ENCODE measurements at regions not wholly inside any gene's neighbourhood (a gene's known extent, or its start where the extent isn't known, plus 50 kb on each side); places are given as distances from the start of the nearest gene placed in this dataset.

DNA sequence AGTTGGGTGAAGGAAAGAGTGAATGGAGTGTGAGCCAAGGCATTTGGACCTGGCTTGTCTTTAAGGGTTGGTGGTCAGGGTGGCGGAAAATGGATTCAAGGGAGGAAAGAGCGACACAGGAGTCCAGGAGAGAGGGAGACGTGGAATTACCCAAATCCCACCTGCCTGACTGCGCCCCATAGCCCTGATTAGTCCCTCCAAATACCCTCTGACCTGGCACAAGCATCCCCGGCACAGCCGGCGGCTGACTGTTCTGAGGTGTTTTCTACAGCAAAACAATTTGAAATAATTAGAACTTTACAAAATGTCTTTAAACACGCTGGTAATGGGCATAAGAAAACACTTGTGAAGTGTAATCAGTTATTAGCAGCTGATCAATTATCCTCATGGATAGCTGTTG is 175.8 kb downstream of the PHETA1 start:
- no peaks in the 10 kb centered on the region for H3K9me3 ChIP-seq (ENCODE audit: control insufficient read depth, low read length)
- 85% methylated on average over 8 of the region's 8 CpGs for WGBS
- DNase-seq: no peak
- H3K27me3 ChIP-seq (ENCODE audit: control insufficient read depth, insufficient read depth): no peaks in the 10 kb centered on the region
- no peak overlapping the region for H3K27ac ChIP-seq (ENCODE audit: low read length)
- no peak overlapping the region for H3K4me3 ChIP-seq (ENCODE audit: low read length)
- no peaks in the 10 kb centered on the region for H3K4me1 ChIP-seq (ENCODE audit: control insufficient read depth, insufficient read depth, low read length)
- intact Hi-C loops (cut with DNase I): no loop called here
- ATAC-seq: no peak

DNA sequence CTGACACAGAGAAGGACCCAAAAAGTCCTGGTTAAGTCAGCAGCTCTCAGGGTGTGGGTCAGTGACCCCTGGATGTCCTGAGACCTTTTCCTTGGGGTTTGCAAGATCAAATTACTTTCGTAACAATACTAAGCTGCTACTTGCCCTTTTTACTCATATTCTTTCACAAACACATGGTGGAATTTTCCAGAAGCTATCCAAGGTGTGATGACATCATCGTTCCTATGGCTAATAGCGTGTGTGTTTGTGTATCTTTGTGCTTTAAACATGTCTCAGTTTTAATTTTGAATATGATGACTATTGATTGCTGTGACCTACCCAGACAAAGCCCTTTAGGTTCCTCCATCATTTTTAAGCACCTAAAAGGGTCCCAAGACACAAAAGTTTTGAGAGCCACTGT is 176.2 kb downstream of the PHETA1 start:
- Histone ChIP-seq H3K27ac (ENCODE audit: low read length) (no peak overlapping the region), H3K4me1 (ENCODE audit: control insufficient read depth, insufficient read depth, low read length) (no peaks in the 10 kb centered on the region), H3K4me3 (ENCODE audit: low read length) (no peak overlapping the region), H3K27me3 (ENCODE audit: control insufficient read depth, insufficient read depth) (no peaks in the 10 kb centered on the region), H3K9me3 (ENCODE audit: control insufficient read depth, low read length) (no peaks in the 10 kb centered on the region)
- ATAC-seq (no peak), DNase-seq (no peak)
- 76% methylated on average over 3 of the region's 3 CpGs for WGBS
- intact Hi-C loops (cut with DNase I): no loop called here

DNA sequence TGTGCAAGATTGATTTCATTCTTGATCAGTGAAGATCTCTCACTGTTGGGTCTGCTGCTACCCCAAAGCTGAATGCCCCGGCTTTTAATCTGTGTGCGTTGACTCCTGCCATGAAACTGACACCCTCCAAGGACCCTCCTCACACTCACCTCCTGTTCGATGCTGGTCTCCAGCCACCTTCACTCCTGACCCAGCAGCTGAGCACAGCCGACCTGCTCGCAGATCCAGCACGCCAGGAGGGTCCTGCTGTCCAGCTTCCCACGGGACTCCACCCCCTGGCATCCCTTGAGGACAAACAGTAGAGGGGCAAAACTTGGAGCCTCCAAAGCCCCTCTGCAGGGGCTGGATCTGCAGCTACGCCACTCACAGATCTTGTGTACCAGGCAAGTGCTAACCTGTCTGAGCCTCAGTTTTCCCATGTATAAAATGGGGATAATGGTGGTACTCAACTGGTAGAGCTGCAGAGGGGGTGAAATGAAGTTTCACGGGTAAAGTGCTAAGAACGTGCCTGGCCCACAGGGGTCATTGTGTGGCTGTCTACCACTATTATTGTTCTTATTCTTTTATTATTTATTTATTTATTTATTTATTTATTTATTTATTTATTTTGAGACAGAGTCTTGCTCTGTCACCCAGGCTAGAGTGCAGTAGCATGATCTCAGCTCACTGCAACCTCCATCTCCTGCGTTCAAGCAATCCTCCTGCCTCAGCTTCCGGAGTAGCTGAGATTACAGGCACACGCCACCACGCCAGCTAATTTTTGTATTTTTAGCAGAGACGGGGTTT is 178.0 kb downstream of the PHETA1 start:
- no peak for DNase-seq
- intact Hi-C loops (cut with DNase I): no loop called here
- H3K4me3 ChIP-seq (ENCODE audit: low read length): no peak overlapping the region
- no peak for ATAC-seq
- WGBS: 84% methylated on average over 15 of the region's 15 CpGs
- no peaks in the 10 kb centered on the region for H3K9me3 ChIP-seq (ENCODE audit: control insufficient read depth, low read length)
- no peak overlapping the region for H3K27ac ChIP-seq (ENCODE audit: low read length)
- H3K4me1 ChIP-seq (ENCODE audit: control insufficient read depth, insufficient read depth, low read length): no peaks in the 10 kb centered on the region
- H3K27me3 ChIP-seq (ENCODE audit: control insufficient read depth, insufficient read depth): no peaks in the 10 kb centered on the region

DNA sequence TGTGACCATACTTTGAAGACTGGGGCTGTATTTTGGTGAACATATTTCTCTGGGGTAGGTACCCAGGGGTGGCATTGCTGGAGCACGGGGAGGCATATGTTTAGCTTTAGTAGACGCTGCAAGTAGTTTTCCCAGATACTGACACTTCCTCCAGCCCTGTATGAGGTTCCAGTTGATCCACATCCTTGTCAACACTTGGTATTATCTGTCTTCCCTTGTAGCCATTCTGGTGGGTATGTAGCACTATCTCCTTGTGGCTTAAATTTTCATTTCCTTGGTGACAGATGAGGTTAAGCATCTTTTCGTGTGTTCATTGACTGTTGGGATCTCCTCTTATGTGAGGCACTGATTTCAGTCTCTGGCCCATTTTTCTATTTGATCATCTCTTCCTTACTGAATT is 179.1 kb downstream of the PHETA1 start:
- ATAC-seq (no peak), DNase-seq (no peak)
- no peak overlapping the region for H3K27ac ChIP-seq (ENCODE audit: low read length)
- H3K4me3 ChIP-seq (ENCODE audit: low read length): no peak overlapping the region
- H3K27me3 ChIP-seq (ENCODE audit: control insufficient read depth, insufficient read depth): no peaks in the 10 kb centered on the region
- WGBS: 59% methylated on average over 3 of the region's 3 CpGs
- H3K4me1 ChIP-seq (ENCODE audit: control insufficient read depth, insufficient read depth, low read length): no peaks in the 10 kb centered on the region
- intact Hi-C loops (cut with DNase I): no loop called here
- no peaks in the 10 kb centered on the region for H3K9me3 ChIP-seq (ENCODE audit: control insufficient read depth, low read length)

DNA sequence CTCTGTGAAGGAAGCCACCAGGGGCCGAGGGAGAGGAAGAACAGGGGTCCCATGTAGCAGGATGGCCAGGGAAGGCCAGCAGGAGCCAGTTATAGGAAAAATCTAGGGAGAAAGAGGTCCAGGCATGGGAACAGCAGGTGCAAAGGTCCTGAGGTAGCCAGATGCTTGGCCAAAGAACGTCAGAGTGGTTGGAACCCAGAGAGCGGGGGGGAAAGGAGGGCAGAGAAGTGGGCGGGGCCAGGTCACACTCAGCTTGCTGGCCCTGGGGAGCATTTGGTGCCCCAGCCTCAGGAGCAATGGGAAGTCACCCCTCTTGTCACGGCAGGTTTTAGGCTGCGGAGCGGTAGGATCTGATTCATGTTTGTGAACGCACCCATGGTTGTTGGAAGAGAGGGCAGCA is 180.5 kb downstream of the PHETA1 start:
- DNase-seq (no peak), ATAC-seq (no peak)
- no peaks in the 10 kb centered on the region for H3K9me3 ChIP-seq (ENCODE audit: control insufficient read depth, low read length)
- H3K27me3 ChIP-seq (ENCODE audit: control insufficient read depth, insufficient read depth): no peaks in the 10 kb centered on the region
- no peak overlapping the region for H3K4me3 ChIP-seq (ENCODE audit: low read length)
- H3K27ac ChIP-seq (ENCODE audit: low read length): no peak overlapping the region
- intact Hi-C loops (cut with DNase I): no loop called here
- no peaks in the 10 kb centered on the region for H3K4me1 ChIP-seq (ENCODE audit: control insufficient read depth, insufficient read depth, low read length)
- 85% methylated on average over 8 of the region's 8 CpGs for WGBS

DNA sequence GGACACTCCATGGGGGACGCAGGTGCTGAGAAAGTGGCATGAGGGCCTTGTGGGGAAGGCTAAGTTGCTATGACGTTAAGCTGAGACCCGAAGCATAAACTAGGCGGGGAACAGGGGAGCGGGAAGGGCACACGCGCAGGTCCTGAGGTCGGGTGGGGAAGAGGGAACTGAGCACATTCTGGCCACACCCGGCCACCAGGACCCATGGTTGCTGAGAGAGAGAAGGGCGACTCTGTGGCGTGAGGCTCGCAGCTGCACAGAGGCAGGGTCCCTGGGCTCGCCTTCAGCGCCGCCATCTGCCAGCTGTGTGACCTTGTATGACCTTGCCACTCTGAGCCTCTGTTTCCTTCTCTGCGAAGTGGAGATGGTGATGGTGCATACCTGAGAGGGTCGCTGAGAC is 182.5 kb downstream of the PHETA1 start:
- WGBS: 83% methylated on average over 17 of the region's 17 CpGs
- no peak overlapping the region for H3K4me3 ChIP-seq (ENCODE audit: low read length)
- H3K27me3 ChIP-seq (ENCODE audit: control insufficient read depth, insufficient read depth): no peaks in the 10 kb centered on the region
- H3K4me1 ChIP-seq (ENCODE audit: control insufficient read depth, insufficient read depth, low read length): no peaks in the 10 kb centered on the region
- intact Hi-C loops (cut with DNase I): no loop called here
- ATAC-seq (no peak), DNase-seq (no peak)
- H3K9me3 ChIP-seq (ENCODE audit: control insufficient read depth, low read length): no peaks in the 10 kb centered on the region
- no peak overlapping the region for H3K27ac ChIP-seq (ENCODE audit: low read length)

DNA sequence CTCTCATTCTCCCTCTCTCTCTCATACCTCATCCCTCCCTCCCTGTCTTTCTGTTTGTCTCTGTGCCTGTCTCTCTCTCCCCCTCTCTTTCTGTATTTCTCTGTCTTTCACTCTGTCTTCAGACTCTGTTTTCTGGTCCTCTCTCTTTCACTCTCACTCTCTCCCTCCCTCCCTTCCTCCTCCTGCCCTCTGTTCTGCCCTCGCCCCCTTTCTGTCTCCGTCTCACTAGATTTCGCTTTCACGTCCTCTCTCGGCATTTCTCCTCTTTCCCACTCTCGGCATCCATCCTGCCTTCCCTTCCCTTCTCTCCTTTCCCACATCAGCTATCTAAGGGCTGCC is 183.0 kb downstream of the PHETA1 start:
- H3K27ac ChIP-seq (ENCODE audit: low read length): no peak overlapping the region
- no peaks in the 10 kb centered on the region for H3K27me3 ChIP-seq (ENCODE audit: control insufficient read depth, insufficient read depth)
- DNase-seq: no peak
- H3K4me1 ChIP-seq (ENCODE audit: control insufficient read depth, insufficient read depth, low read length): no peaks in the 10 kb centered on the region
- H3K9me3 ChIP-seq (ENCODE audit: control insufficient read depth, low read length): no peaks in the 10 kb centered on the region
- 84% methylated on average over 6 of the region's 6 CpGs for WGBS
- no peak overlapping the region for H3K4me3 ChIP-seq (ENCODE audit: low read length)
- intact Hi-C loops (cut with DNase I): no loop called here
- ATAC-seq: no peak

DNA sequence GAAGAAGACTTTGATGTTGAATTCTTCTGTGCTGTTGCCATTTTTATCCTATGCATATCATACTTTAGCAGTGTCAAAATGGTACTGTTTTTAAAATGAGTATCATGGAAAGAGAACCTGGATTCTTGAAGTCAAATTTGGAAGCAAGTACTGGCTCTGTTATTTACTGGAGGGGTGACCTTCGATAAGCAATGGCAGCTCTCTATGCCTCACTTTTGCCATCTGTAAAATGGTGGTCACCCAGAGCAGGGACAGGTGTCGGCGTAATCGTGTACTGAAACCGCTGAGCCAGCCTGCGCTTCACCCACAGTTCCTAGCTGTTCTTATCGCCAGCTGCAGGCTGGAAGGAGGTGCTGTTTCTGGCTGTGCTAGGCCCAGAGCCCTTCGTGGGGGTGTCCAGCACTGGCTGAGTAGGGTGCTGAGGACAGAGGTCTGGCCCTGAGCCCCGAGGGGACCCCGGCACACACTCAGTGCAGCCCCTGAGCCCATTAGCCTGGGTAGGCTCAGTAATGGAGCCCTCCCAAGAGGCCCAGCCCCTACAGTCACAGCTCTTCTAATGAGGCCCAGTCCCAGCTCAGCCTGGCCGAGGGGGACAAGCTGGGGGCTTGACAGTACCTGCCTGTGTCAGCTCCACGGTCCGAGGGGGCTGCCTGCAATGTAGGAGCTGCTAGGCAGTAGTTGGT is 183.5 kb downstream of the PHETA1 start:
- H3K4me1 ChIP-seq (ENCODE audit: control insufficient read depth, insufficient read depth, low read length): no peaks in the 10 kb centered on the region
- H3K27ac ChIP-seq (ENCODE audit: low read length): no peak overlapping the region
- no peaks in the 10 kb centered on the region for H3K27me3 ChIP-seq (ENCODE audit: control insufficient read depth, insufficient read depth)
- no peak overlapping the region for H3K4me3 ChIP-seq (ENCODE audit: low read length)
- no peak for ATAC-seq
- intact Hi-C loops (cut with DNase I): no loop called here
- no peak for DNase-seq
- H3K9me3 ChIP-seq (ENCODE audit: control insufficient read depth, low read length): no peaks in the 10 kb centered on the region
- 70% methylated on average over 13 of the region's 13 CpGs for WGBS

DNA sequence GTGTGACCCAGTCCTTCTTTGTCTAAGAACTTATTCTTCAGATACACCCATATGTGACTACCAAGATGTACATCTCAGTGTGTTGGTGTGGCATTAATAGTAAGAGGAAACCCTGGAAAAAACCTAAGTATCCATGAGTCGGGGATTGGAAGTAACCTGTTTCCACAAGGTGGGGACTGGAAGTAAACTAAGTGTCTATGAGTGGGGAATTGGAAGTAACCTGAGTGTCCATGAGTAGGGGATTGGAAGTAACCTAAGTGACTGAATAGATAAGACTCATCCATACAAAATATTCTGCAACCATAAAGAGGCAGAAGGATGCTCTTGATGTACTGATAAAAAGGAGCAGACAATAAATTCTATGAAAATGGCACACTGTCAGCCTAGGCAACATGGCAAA is 184.7 kb downstream of the PHETA1 start:
- Histone ChIP-seq H3K27ac (ENCODE audit: low read length) (no peak overlapping the region), H3K9me3 (ENCODE audit: control insufficient read depth, low read length) (no peaks in the 10 kb centered on the region), H3K27me3 (ENCODE audit: control insufficient read depth, insufficient read depth) (no peaks in the 10 kb centered on the region), H3K4me1 (ENCODE audit: control insufficient read depth, insufficient read depth, low read length) (no peaks in the 10 kb centered on the region), H3K4me3 (ENCODE audit: low read length) (no peak overlapping the region)
- intact Hi-C loops (cut with DNase I): no loop called here
- no peak for DNase-seq
- 89% methylated on average over 1 of the region's 1 CpG for WGBS
- ATAC-seq: no peak

DNA sequence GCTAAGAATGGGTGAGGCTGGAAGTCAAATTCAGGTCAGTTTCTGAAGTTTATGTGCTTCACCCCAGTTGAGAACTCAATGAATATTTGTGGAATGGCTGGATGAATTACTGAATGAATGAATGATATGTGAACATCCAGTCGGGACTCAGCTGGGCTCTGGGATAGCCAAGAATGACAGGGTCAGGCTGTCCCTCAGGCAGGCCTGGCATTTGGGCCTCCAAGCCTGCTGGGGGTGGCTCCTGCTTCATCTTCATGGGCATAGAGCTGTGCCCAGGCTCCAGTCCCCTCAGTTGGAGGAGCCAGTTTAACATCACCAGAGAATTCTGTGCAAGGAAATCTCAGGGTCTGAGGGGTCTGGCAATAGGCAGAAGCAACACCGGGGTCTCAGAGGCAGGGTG is 185.8 kb downstream of the PHETA1 start:
- whole genome bisulfite sequencing: 68% methylated on average over 2 of the region's 2 CpGs
- no peak for ATAC-seq

DNA sequence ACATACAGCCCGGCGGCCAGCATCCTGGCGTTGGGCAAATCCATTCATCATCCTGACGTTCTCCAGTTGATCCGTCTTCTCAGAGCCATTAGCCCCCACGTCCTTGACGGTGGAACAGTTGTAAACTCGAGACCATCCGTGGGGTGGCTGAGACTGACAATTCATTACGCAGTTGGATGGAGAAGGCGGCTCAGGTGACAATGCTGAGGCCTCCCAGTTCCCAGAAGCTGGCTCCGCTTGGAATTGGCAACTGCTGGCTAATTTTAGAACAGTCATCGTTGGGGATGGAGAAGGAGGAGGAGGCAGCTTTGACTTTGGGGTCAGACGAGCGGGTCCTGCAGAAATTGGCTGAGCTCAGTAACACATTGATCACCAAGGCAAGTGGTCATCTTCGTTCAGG is 186.5 kb downstream of the PHETA1 start:
- DNase-seq: no peak
- intact Hi-C loops (cut with DNase I): no loop called here
- Histone ChIP-seq H3K27me3 (ENCODE audit: control insufficient read depth, insufficient read depth) (no peaks in the 10 kb centered on the region), H3K27ac (ENCODE audit: low read length) (no peak overlapping the region), H3K4me1 (ENCODE audit: control insufficient read depth, insufficient read depth, low read length) (no peaks in the 10 kb centered on the region), H3K4me3 (ENCODE audit: low read length) (no peak overlapping the region), H3K9me3 (ENCODE audit: control insufficient read depth, low read length) (no peaks in the 10 kb centered on the region)
- WGBS: 59% methylated on average over 16 of the region's 16 CpGs
- ATAC-seq: no peak

More for the DNA sequence above, 185.8 kb downstream of the PHETA1 start:
- no peak overlapping the region for H3K27ac ChIP-seq (ENCODE audit: low read length)
- no peaks in the 10 kb centered on the region for H3K27me3 ChIP-seq (ENCODE audit: control insufficient read depth, insufficient read depth)
- H3K4me1 ChIP-seq (ENCODE audit: control insufficient read depth, insufficient read depth, low read length): no peaks in the 10 kb centered on the region
- no peaks in the 10 kb centered on the region for H3K9me3 ChIP-seq (ENCODE audit: control insufficient read depth, low read length)
- intact Hi-C loops (cut with DNase I): no loop called here
- no peak overlapping the region for H3K4me3 ChIP-seq (ENCODE audit: low read length)
- DNase-seq: no peak
